Activated gamma-delta T cell treated with anti-CD3 and anti-CD28 coated beads, Interleukin-2, amount 50 U/mL, for 16 hours (primary cell): ENCODE measurements at regions not wholly inside any gene's neighbourhood (a gene's known extent, or its start where the extent isn't known, plus 50 kb on each side); places are given as distances from the start of the nearest gene placed in this dataset.
"Not testable (repeated sequence)": the region's sequence is repeated elsewhere in the genome, so short reads cannot be mapped to it uniquely, and the experiment has no call there.

ENCODE experiments used
- DNase-seq: peaks from one replicate; pipeline ENCODE4 v3.0.0-alpha.2; 2020; ENCODE audit warnings: low read depth

DNA sequence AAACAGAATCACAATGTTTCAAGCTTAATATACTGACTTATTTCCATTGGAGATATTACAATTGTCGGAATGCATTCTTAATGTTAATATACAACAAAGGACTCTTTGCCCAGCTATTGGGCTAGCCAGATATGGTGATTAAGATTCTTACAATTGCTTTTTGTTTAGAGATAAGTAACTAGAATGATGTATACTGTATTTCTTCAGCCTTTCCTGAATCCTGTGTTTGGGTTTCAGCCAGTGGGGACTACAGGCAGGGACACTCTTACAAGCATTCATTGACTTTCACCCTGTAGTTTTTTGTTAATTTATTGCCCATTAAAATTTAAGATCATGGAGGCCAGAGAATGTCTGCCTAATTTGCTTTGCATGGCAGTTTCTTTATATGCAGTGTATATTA, 254.1 kb upstream of the TMEFF2 start:
- no peak for DNase-seq

DNA sequence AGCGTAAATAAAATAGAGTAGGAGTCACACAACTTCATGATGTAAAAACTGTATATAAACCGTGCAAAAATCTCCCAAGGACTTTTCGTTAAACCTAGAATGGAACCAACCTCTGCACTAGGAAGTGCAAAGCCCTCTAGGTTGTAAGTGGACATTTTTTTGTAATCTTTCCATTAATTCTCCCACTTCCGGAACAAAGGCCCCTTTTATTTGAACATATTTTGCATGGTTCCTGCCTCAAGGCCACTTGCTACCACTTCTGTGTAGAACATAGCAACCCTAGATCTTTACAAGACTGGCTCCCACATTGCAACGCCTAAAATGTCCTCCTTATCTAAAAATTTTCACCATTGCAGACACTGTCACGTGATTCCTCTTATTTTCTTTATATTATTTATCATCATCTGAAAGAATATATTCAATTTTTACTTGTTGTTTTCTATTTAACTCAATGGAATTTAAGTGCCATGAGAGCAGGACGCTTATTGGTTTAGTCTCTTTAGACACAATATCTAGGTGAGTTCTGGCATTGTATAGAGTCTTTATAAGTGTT, 249.6 kb upstream of the TMEFF2 start:
- DNase-seq: no peak

DNA sequence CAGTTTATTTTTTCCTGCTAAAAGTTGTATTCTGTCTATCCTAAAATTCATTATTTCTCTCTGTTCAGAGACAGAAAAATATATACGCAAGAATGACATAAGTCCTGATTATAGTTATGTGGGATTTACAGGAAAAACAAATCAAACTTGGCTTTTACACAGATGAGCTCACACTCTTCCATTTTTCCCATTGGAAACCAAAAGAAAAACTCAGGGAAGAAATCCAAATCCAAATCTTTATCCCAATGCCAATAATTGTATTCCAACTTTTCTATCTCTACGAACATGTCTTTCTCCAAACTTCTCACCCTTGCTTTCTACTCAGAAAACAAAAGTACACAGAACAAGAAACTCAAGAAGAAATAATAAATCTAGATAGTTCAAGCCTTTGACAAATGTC, 249.1 kb upstream of the TMEFF2 start:
- no peak for DNase-seq

DNA sequence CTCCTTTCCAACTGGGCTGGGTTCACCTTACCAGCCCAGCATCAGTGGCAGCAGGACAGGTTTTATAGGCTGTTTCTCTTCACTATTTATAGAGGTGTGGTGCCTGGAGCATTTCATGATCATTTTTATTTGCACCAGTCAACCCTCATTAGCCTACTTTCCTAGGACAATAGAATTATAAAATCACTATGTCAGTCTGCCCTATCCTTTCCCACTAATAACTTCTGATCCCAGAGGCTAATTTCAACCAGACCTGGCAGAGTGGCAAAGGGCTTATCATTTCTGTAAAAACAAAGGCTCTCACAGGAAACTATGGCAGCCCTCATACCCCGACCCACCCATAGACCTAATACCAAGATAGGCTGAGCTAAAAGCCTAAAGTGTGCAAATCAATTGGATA, 243.5 kb upstream of the TMEFF2 start:
- no peak for DNase-seq

DNA sequence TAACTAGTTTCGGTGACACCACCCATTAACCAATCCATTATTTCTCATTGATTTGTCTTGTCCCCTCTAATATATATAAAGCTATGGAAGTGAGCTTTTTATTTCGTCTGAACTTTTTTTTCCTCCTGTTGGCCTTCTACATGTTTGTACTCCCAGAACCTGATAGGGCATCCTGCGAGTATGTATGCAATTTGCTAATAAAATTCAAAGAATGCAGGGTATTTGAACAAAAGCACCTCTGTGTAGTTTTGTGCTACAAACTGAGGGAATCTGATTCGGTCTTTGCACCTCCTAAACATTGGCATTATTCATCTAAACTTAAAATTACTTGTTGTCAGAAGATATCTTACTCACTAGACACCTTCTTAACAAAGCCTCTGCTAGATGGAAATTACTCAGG, 242.9 kb upstream of the TMEFF2 start:
- no peak for DNase-seq

DNA sequence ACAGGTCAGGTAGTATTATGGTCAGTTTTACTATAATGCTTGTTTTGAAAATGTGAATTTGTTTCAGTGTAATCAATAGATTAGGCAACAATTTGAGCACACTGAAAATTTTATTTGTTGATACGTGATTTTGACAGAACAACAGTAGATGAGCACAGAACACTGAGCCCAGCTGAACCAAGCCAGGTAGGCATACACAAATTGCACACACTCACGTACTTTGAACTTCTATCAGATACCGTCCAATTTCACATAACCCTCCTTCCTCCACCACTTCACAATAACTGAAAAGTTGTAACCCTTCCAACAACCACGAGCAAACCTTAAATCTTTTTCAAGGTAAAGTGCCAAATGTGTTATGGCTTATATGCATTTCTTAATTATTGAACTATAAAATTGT, 229.5 kb upstream of the TMEFF2 start:
- DNase-seq: no peak

DNA sequence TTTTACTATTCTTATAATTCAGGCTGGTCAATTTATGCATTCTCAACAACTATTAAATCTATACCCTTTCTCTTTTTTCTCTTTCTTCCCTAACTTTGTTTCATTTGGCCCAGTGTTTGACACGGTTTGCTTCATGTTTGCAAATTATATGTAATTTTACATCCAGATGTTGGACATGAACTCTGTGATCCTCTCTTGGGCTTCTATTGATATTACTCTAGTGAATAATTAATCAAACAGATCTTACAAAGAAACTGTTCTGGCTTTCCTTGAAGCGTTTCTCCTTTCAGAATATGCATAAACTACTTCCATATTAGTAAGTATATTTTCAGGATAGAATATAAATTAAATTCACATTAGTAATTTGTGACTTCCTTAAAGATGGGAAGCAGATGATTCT, 225.1 kb upstream of the TMEFF2 start:
- DNase-seq: no peak

DNA sequence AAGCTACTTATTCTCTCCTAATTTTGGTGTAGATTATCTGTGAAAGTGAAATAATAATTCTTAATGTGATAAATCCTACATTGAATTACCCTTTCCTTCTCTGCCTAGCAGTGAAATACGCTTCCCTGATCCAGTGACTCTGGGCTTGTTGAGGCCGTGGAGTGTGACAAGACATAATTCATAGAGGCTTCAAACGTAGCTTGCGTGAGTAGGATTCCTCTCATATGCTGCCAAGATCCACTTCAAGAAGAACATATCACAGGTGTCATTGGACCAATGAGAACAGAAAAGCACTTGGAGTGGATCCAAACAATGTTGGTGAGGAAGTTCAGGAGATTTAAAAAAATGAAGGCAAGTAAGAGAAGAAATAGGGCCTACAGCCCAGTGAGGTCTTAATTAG, 221.3 kb upstream of the TMEFF2 start:
- no peak for DNase-seq

DNA sequence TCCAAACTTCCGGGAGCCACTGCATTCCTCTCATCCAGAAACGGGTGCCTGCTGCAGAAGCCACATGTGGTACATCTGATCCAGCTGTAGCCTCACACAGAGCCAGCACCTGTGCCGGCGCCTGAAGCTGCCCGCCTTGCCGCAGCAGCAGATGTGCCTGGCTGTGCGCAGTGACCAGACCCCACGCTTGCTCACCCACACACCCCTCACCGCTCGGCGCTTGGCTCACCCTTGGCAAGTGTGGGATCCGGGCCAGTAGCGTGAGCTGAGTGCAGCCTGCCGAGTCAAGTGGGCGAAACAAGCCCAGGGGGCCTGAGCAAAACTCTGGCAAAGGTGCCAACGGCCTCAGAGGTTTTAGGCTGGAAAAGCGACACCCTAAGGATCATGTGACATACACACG, 220.1 kb upstream of the TMEFF2 start:
- DNase-seq: no peak

DNA sequence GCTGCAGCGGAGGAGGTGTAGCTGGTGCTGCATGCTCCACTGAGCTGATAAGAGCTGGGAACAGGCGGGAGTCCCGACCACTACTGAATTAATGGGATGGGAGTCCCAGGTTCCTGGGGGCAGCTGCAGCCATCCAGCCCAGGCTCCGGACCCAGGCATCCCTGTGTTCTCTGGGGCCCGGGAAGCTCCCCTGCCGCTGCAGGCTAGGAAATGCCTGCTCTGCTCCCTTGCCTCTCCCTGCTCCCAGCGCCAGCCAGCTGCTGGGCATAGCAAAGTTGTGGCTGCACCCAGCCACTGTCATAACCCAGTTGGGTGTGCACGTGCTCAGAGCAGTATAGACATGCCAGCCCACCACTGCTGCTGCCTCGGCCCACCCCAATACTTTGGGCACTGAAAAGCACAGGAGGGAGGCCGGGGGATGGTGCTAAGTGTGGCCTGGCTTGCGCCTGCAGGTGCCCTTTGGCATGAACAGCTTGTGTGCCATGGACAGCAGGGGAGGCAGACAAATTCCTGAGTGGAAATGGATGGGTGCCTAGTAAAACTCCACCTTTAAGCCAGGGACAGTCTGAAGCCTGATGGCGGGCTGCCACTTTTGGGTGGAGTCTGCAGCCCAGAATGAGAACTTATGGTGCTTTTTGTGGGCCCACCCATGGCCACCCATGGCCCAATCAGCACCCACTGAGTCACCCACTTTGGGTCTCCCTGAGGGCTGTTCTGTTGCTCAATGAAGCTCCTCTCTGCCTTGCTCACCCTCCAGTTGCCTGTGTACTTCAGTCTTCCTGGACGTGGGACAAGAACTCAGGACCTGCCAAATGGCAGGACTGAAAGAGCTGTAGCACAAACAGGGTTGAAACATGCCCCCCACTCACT, 219.3 kb upstream of the TMEFF2 start:
- no peak for DNase-seq

DNA sequence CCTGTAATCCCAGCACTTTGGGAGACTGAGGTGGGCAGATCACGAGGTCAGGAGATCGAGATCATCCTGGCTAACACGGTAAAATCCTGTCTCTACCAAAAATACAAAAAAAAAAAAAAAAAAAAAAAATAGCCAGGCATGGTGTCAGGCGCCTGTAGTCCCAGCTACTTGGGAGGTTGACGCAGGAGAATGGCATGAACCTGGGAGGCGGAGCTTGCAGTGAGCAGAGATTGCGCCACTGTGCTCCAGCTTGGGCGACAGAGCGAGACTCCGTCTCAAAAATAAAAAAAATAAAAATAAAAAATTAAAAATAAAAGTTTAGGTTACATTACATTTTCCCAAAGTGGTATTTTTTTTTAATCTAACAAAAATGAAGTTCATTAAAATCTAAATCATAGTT, 218.1 kb upstream of the TMEFF2 start:
- not testable (repeated sequence) for DNase-seq

DNA sequence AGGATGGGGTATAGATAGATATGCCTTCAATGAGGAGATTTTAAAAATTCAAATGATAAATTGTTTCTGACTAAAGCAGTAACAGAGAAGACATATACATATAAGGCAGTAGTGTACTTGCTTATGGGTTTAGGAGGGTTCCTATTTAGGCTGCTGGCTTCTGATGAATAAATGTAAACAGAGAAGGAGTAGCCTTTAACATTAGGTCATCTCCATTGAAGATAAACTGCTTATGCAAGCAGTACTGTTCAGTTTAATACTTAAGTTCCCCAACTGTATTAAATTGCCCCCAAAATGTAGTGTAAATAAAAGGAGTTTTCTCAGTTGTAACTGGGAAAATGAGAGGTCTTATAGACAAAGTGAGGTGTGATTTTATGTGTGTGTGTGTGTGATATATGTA, 217.7 kb upstream of the TMEFF2 start:
- DNase-seq: no peak

DNA sequence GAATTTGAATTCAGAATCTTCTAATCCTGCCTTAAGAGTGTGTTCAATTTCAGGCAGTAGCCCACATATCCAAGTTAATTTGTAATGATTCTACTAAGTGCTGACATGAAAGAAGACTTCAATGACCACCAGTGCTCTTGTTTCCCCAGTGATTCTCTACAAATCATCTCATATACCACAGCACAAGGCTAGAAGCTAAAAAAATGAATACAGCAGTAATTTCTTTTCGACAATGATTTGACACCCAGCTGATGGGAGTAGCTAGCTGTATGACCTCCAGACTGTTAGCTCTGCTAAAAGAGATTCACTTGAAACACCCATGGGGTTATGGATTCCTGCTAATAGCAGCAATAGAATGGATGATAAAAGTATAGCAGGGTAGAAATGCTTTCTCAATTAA, 217.0 kb upstream of the TMEFF2 start:
- DNase-seq: no peak

DNA sequence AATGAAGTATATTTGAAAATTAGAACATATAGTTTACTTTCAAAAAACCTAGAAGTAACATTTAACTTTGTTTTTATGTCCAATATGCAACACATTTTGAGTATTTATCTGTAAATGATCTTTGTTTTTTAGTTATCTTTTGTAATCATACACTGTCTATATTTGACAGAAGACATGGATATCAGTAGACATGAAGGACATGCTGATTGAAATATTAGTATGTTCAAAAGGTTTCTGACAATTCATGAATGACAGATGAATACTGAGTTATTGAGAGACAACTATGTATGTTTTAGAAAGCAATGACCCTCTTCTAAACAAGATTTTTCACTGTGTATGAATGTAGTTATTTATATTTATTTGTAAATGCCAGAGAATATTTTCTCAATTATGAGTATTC, 215.6 kb upstream of the TMEFF2 start:
- DNase-seq: no peak

DNA sequence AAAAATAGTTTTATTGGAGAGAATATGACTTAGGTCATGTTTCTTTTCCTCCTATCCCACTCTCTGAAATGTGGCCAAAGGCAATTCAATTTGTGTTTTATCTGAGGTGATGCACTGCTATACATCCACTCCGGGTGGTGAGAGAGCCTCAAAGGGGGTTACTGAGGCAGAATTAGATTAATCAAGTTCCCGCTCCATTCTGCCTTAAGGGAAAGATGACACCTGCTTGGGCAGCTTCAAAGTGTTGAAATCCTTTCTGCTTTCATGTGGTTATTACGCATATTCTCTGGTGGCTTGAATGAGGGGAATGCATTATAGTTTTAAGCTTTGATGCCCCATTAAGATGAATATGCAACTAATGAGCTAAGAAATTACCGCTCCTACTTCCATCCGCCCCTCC, 213.0 kb upstream of the TMEFF2 start:
- DNase-seq: no peak

DNA sequence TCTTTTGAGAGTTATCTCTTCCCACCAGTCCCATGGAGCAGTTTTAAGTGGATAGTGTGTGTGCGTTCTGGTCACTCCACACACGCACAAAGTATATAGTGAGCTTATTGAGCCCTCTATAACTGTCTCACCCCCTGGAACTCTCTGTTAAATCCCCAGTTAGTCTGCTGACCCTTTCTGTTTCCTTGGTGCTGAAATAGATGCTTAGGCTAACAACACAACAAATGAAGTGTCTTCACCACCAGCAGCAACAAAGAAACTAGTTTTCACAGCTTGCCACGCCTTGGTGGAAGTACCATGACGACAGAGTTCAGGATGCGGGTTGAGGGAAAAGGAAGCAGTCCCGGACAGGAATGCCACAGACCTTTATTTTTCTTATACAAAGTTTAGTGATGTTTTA, 203.5 kb upstream of the TMEFF2 start:
- no peak for DNase-seq

DNA sequence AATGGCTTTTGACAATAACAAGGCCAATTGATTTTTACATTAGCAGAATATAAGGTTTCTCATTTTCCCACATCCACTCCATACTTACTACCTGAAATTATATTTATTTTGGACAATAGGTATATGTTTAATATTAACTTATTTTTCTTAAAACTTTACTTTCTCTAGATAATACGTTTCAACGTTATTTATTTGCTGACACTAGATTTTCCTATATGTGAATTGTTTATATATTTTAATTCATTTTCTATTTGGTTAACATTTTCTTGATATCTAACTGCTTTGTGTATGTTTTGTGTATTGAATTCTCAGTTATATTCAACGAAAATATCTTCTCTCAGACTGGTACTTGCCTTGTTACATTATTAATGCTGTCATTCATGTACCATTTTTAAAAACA, 199.9 kb upstream of the TMEFF2 start:
- no peak for DNase-seq

DNA sequence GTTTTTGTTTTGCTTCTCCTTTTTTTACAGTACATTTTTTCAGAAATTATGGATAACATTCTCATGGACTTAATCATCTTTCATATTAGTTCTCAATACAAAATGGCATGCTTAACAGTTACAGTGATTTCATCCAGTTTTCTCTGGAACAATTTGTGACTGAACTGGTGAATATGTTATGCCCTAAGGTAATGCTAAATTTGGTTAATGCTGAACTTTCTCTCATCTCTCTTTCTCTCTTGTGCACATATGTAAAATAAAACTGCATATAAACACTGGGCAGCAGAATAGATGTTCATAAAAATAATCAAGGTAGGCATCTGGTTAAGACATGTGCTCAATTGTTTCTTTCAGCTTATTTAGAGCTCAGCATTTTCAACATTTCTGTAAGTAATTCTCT, 196.3 kb upstream of the TMEFF2 start:
- DNase-seq: no peak

DNA sequence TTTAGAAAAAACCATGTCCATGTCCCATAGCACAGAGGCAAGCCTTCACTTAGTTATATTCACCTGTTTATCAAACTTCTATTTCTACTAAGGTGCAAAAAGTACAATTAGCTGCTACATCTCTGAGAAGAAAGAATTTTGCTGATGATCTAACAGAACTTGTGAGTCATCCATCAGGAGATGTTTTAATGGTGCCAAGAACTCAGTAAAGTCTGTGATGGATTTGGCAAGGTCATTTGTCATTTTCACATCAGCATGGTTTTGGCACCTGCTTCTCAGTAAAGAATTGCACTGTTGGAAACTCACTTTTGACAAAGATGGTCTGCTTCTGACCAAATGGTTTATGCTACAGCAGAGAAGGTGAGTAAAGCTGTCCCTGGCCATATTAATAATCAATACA, 195.7 kb upstream of the TMEFF2 start:
- no peak for DNase-seq

DNA sequence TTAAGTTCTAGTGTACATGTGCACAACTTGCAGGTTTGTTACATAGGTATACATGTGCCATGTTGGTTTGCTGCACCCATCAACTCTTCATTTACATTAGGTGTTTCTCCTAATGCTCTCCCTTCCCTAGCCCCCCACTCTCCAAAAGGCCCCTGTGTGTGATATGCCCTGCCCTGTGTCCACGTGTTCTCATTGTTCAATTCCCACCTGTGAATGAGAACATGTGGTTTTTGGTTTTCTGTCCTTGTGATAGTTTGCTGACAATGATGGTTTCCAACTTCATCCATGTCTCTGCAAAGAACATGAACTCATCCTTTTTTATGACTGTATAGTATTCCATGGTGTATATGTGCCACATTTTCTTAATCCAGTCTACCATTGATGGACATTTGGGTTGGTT, 189.5 kb upstream of the TMEFF2 start:
- DNase-seq: not testable (repeated sequence)

DNA sequence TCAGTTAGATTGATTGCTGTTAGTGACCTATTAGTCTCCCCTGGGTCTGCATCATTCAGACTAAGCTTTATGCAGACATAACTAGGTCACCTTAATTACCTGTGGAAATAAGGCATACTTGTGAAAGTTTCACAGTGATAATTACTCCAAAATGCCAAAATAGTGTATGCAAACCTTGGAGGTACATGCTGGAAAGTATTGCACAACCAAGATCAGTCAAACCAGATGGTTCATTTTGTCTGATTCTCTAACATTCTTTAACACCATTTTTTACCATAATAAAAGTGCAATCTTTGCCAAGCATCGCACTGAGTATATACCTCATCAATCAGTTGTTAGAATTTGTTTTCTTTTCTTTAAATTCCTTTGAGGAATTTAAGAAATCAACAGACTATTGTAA, 186.3 kb upstream of the TMEFF2 start:
- DNase-seq: no peak

DNA sequence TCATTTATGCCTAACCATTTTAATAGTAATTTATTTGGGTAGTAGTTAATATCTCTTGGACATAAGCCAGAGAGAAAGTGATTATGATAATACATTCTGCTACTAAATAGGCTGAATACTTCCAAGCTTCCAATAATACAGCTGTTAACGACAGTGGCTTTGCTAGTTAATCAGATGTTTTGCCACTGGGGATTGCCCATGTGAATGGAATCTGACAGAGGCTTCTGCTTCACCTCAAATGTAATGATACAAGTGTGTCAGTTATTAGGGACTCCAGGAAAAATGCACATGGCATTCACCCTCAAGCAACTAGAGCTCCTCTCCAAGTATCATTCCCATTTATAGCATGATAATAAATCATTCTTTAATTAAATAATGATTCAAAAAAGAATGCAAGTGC, 185.0 kb upstream of the TMEFF2 start:
- DNase-seq: no peak

DNA sequence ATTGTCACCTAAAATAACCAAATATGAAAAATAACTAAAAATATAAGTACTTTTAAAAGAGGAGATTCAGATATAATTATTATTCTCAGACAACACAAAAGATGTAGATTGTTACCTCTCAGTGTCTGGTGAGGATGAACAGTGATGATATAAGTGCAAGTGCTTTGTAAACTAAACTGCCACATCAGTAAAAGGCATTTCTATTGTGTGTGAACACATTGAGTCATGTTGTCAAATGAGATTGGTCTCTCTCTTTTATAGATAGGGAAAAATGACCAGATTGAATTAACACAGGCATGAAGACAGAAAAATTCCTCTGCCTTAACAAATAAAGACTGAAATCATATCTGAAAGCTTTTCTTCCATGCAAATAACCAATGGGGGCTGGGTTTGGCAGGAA, 182.4 kb upstream of the TMEFF2 start:
- DNase-seq: no peak

DNA sequence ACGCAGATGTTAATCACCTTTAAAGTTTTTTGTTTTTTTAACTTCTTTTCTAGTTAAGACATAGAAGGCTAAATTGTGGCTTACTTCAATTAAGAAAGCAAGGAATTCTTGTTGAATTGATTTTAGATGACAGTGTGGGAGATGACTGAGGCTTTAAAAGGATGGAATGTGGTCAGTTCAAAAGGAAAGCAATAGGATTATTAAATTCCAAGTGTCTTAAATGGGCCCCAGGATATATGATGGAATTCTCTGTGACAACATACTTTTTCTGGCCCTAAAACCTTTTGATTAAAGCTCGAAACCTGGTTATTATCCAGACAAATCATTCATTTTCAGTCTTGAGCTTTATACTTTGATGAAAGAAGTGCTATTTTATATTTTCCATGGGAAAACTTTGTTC, 179.0 kb upstream of the TMEFF2 start:
- DNase-seq: no peak
